ENCODE measurements at regions not wholly inside any gene's neighbourhood (a gene's known extent, or its start where the extent isn't known, plus 50 kb on each side); places are given as distances from the start of the nearest gene placed in this dataset.

DNA sequence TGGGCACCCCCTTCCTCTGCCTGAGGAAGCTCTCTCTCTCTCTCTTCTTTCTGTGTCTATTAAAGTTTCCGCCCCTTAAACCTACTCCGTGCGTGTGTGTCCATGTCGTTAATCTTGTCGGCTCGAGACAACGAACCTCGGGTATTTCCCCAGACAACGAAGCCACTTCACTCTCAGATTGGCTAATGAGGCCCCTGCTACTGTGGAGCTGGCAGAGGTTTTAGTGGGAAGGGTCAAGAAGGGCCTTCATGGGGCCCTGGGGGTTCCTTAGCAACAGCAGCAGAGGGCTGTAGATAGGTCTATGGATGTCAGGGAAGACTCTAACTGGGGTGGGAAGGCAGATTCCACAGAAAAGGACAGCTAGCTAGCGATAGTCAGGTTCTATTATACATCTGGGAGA lies 239.8 kb upstream of the RAB4A start:
- no peak for TF ChIP-seq POLR2A (IDR thresholded peaks at IDR 0.05)
- TF ChIP-seq, protein P1, sequence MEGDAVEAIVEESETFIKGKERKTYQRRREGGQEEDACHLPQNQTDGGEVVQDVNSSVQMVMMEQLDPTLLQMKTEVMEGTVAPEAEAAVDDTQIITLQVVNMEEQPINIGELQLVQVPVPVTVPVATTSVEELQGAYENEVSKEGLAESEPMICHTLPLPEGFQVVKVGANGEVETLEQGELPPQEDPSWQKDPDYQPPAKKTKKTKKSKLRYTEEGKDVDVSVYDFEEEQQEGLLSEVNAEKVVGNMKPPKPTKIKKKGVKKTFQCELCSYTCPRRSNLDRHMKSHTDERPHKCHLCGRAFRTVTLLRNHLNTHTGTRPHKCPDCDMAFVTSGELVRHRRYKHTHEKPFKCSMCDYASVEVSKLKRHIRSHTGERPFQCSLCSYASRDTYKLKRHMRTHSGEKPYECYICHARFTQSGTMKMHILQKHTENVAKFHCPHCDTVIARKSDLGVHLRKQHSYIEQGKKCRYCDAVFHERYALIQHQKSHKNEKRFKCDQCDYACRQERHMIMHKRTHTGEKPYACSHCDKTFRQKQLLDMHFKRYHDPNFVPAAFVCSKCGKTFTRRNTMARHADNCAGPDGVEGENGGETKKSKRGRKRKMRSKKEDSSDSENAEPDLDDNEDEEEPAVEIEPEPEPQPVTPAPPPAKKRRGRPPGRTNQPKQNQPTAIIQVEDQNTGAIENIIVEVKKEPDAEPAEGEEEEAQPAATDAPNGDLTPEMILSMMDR (IDR thresholded peaks at IDR 0.05), result no peak
